Parathyroid adenoma (tissue), 2 donors: ENCODE measurements at regions not wholly inside any gene's neighbourhood (a gene's known extent, or its start where the extent isn't known, plus 50 kb on each side); places are given as distances from the start of the nearest gene placed in this dataset.
"Not testable (repeated sequence)": the region's sequence is repeated elsewhere in the genome, so short reads cannot be mapped to it uniquely, and the experiment has no call there.

Experiments
- H2AFZ ChIP-seq: fragments of 300-600 bp; sonication (generic); one replicate; pipeline ENCODE4 v1.7.0; 2017; ENCODE audit warnings: antibody characterized with exemption, mild to moderate bottlenecking
- H3K27ac ChIP-seq: fragments of 300-600 bp; sonication (generic); one replicate; pipeline ENCODE4 v1.7.0; 2017
- H3K27me3 ChIP-seq: fragments of 300-600 bp; sonication (generic); one replicate; pipeline ENCODE4 v1.7.0; 2017; ENCODE audit warnings: low read length; ENCODE audit not compliant: control insufficient read depth, insufficient read depth
- H3K36me3 ChIP-seq: fragments of 300-600 bp; sonication (generic); one replicate; pipeline ENCODE4 v1.7.0; 2017; ENCODE audit warnings: low read length; ENCODE audit not compliant: control insufficient read depth, insufficient read depth
- H3K4me1 ChIP-seq: fragments of 300-600 bp; sonication (generic); one replicate; pipeline ENCODE4 v1.7.0; 2017; ENCODE audit warnings: control low read depth
- H3K4me2 ChIP-seq: fragments of 300-600 bp; sonication (generic); one replicate; pipeline ENCODE4 v1.7.0; 2017; ENCODE audit warnings: low read length
- H3K4me3 ChIP-seq: fragments of 300-600 bp; sonication (generic); one replicate; pipeline ENCODE4 v1.7.0; 2017; ENCODE audit warnings: low read depth, low read length
- H3K79me2 ChIP-seq: fragments of 300-600 bp; sonication (generic); one replicate; pipeline ENCODE4 v1.7.0; 2017; ENCODE audit warnings: control low read depth
- H3K9ac ChIP-seq: fragments of 300-600 bp; sonication (generic); one replicate; pipeline ENCODE4 v1.7.0; 2017; ENCODE audit warnings: mild to moderate bottlenecking
- H3K9me3 ChIP-seq: fragments of 300-600 bp; sonication (generic); one replicate; pipeline ENCODE4 v1.7.0; 2017; ENCODE audit warnings: low read length; ENCODE audit not compliant: control insufficient read depth
- TF ChIP-seq, protein P1 (sequence below): fragments of 300-600 bp; sonication (generic); IDR thresholded peaks from one replicate; pipeline ENCODE4 v1.7.0; 2017; ENCODE audit warnings: antibody characterized with exemption, mild to moderate bottlenecking
- donor health status: primary hyperparathyroidism.

- Histone ChIP-seq H3K9ac (no peak overlapping the region), H3K27me3 (no peaks in the 10 kb centered on the region), H3K36me3 (no peaks in the 10 kb centered on the region), H3K9me3 (peaks cover 3% of the 10 kb centered on the region), H2AFZ (no peak overlapping the region), H3K79me2 (no peaks in the 10 kb centered on the region), H3K4me3 (no peak overlapping the region), H3K27ac (no peak overlapping the region), H3K4me2 (no peak overlapping the region), H3K4me1 (no peaks in the 10 kb centered on the region)
- TF ChIP-seq, protein P1, sequence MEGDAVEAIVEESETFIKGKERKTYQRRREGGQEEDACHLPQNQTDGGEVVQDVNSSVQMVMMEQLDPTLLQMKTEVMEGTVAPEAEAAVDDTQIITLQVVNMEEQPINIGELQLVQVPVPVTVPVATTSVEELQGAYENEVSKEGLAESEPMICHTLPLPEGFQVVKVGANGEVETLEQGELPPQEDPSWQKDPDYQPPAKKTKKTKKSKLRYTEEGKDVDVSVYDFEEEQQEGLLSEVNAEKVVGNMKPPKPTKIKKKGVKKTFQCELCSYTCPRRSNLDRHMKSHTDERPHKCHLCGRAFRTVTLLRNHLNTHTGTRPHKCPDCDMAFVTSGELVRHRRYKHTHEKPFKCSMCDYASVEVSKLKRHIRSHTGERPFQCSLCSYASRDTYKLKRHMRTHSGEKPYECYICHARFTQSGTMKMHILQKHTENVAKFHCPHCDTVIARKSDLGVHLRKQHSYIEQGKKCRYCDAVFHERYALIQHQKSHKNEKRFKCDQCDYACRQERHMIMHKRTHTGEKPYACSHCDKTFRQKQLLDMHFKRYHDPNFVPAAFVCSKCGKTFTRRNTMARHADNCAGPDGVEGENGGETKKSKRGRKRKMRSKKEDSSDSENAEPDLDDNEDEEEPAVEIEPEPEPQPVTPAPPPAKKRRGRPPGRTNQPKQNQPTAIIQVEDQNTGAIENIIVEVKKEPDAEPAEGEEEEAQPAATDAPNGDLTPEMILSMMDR: no peak
Observed at GRCh38 chr3:68504201-68504600, 428.1 kb downstream of the TAFA4 start.

- H3K79me2 ChIP-seq, H2AFZ ChIP-seq, H3K9ac ChIP-seq, H3K27ac ChIP-seq, H3K4me3 ChIP-seq, H3K36me3 ChIP-seq, H3K4me2 ChIP-seq, H3K9me3 ChIP-seq, H3K27me3 ChIP-seq, H3K4me1 ChIP-seq: not testable (repeated sequence)
Observed at GRCh38 chr3:68485845-68486244, 446.5 kb downstream of the TAFA4 start.

DNA sequence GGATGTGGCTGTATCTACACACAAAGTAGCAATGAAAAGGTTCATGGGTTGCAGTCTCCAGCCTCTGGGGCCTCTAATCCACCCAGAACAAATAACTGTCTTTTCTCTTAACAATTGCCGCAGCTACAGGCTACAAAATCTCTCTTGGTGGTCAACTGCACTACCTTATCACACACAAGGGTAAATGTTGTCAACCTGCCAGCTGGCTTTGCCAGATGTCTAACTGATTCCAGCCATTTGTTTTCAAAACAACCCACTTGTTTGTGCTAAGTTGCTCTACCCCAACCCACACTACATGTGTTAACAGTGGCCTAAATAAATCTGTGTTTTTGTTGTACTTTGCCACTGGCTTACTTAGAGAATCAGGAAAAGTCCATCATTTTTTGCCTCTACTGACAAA lies 447.3 kb downstream of the TAFA4 start:
- no peaks in the 10 kb centered on the region for H3K36me3 ChIP-seq
- no peak overlapping the region for H3K9ac ChIP-seq
- H3K79me2 ChIP-seq: no peaks in the 10 kb centered on the region
- no peaks in the 10 kb centered on the region for H3K4me1 ChIP-seq
- no peak overlapping the region for H3K27ac ChIP-seq
- no peak overlapping the region for H3K4me3 ChIP-seq
- H3K27me3 ChIP-seq: no peaks in the 10 kb centered on the region
- TF ChIP-seq, protein P1: no peak
- H2AFZ ChIP-seq: no peak overlapping the region
- H3K4me2 ChIP-seq: no peak overlapping the region
- no peaks in the 10 kb centered on the region for H3K9me3 ChIP-seq

GRCh38 chr3:68483601-68484000 lies 448.7 kb downstream of the TAFA4 start:
- Histone ChIP-seq H3K36me3 (no peaks in the 10 kb centered on the region), H3K27ac (no peak overlapping the region), H3K4me3 (no peak overlapping the region), H3K4me2 (no peak overlapping the region), H3K79me2 (no peaks in the 10 kb centered on the region), H3K9ac (no peak overlapping the region), H3K4me1 (no peaks in the 10 kb centered on the region), H3K27me3 (no peaks in the 10 kb centered on the region), H2AFZ (no peak overlapping the region), H3K9me3 (no peaks in the 10 kb centered on the region)
- TF ChIP-seq, protein P1: no peak

DNA sequence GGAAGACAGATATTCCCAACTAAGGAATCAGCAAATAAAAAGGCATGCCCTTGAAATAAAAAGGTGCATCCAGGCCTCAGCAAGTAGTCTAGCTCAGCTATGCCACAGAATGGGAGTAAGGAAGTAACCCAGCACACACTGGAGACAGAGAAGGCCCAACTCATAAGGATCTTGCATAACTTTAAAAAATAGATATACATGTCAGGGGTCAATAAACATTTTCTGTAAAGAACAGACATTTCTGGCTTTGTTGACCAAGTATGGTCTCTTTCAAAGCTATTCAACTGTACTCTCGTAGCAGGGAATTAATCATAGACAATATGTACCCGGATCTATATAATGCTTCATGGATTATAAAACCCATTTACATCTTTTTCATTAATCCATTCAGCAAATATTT lies 449.3 kb downstream of the TAFA4 start:
- no peak overlapping the region for H3K27ac ChIP-seq
- H3K9me3 ChIP-seq: no peaks in the 10 kb centered on the region
- H3K9ac ChIP-seq: no peak overlapping the region
- H3K36me3 ChIP-seq: no peaks in the 10 kb centered on the region
- TF ChIP-seq, protein P1: no peak
- no peak overlapping the region for H3K4me2 ChIP-seq
- H3K27me3 ChIP-seq: no peaks in the 10 kb centered on the region
- no peak overlapping the region for H3K4me3 ChIP-seq
- H3K79me2 ChIP-seq: no peaks in the 10 kb centered on the region
- no peaks in the 10 kb centered on the region for H3K4me1 ChIP-seq
- H2AFZ ChIP-seq: no peak overlapping the region
